ENCODE measurements at regions not wholly inside any gene's neighbourhood (a gene's known extent, or its start where the extent isn't known, plus 50 kb on each side); places are given as distances from the start of the nearest gene placed in this dataset.
"Not testable (repeated sequence)": the region's sequence is repeated elsewhere in the genome, so short reads cannot be mapped to it uniquely, and the experiment has no call there.

GRCh38 chr12:78571953-78572352, 292.6 kb upstream of the SYT1 start:
- H3K79me2 ChIP-seq (ENCODE audit: insufficient read depth, low read length), result no peaks in the 10 kb centered on the region
- no peak overlapping the region for H2AFZ ChIP-seq (ENCODE audit: low read length)
- H3K9me3 ChIP-seq (ENCODE audit: insufficient read depth, low read depth, low read length), result no peaks in the 10 kb centered on the region
- H3K4me1 ChIP-seq (ENCODE audit: insufficient read depth, low read length, poor library complexity, severe bottlenecking), result no peaks in the 10 kb centered on the region
- H3F3A ChIP-seq (ENCODE audit: low read depth), result no peaks in the 10 kb centered on the region
- no peaks in the 10 kb centered on the region for H3K9me2 ChIP-seq (replicated peaks; ENCODE audit: low read depth, low read length)
- H4K20me1 ChIP-seq (ENCODE audit: insufficient read depth, low read length, poor library complexity, severe bottlenecking), result no peaks in the 10 kb centered on the region
- H3K36me3 ChIP-seq (ENCODE audit: insufficient read depth, low read length), result no peaks in the 10 kb centered on the region
- H3K27me3 ChIP-seq (ENCODE audit: insufficient read depth, low read length, poor library complexity, severe bottlenecking), result no peaks in the 10 kb centered on the region
- H3K9ac ChIP-seq (ENCODE audit: low read depth, low read length, poor library complexity, severe bottlenecking), result no peak overlapping the region
- no peak overlapping the region for H3K4me2 ChIP-seq (ENCODE audit: low read depth, low read length, poor library complexity, severe bottlenecking)
- no peak overlapping the region for H3K4me3 ChIP-seq (ENCODE audit: low read length, poor library complexity, severe bottlenecking)
- TF ChIP-seq CTCF (conservative IDR thresholded peaks at IDR 0.05; ENCODE audit: low read length) (no peak), EZH2phosphoT487 (IDR thresholded peaks at IDR 0.05; ENCODE audit: borderline replicate concordance) (no peak)

DNA sequence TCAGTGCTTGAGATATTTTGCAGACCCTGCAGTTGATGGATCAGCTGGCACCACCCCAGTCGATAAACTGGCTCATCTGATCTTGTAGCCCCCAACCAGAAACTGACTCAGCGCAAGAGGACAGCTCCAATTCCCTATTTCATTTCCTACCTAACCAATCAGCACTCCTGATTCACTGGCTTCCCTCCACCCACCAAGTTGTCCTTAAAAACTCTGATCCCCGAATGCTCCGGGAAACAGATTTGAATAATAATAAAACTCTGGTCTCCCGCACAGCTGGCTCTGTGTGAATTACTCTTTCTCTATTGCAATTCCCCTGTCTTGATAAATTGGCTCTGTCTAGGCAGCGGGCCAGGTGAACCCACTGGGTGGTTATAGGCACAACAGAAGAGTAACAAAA, 289.4 kb upstream of the SYT1 start:
- H3K4me2 ChIP-seq (ENCODE audit: low read depth, low read length, poor library complexity, severe bottlenecking); H3K9ac ChIP-seq (ENCODE audit: low read depth, low read length, poor library complexity, severe bottlenecking); H2AFZ ChIP-seq (ENCODE audit: low read length); H3K27me3 ChIP-seq (ENCODE audit: insufficient read depth, low read length, poor library complexity, severe bottlenecking); H4K20me1 ChIP-seq (ENCODE audit: insufficient read depth, low read length, poor library complexity, severe bottlenecking); H3K4me3 ChIP-seq (ENCODE audit: low read length, poor library complexity, severe bottlenecking); H3K79me2 ChIP-seq (ENCODE audit: insufficient read depth, low read length); H3K4me1 ChIP-seq (ENCODE audit: insufficient read depth, low read length, poor library complexity, severe bottlenecking); H3K36me3 ChIP-seq (ENCODE audit: insufficient read depth, low read length); H3F3A ChIP-seq (ENCODE audit: low read depth); H3K9me3 ChIP-seq (ENCODE audit: insufficient read depth, low read depth, low read length); H3K9me2 ChIP-seq (replicated peaks; ENCODE audit: low read depth, low read length): not testable (repeated sequence)

GRCh38 chr12:78579846-78580245, 284.7 kb upstream of the SYT1 start:
- Histone ChIP-seq H3K9me2 (replicated peaks; ENCODE audit: low read depth, low read length) (no peaks in the 10 kb centered on the region), H3F3A (ENCODE audit: low read depth) (no peaks in the 10 kb centered on the region), H3K9me3 (ENCODE audit: insufficient read depth, low read depth, low read length) (no peaks in the 10 kb centered on the region), H2AFZ (ENCODE audit: low read length) (no peak overlapping the region), H3K4me2 (ENCODE audit: low read depth, low read length, poor library complexity, severe bottlenecking) (no peak overlapping the region), H4K20me1 (ENCODE audit: insufficient read depth, low read length, poor library complexity, severe bottlenecking) (no peaks in the 10 kb centered on the region), H3K79me2 (ENCODE audit: insufficient read depth, low read length) (no peaks in the 10 kb centered on the region), H3K9ac (ENCODE audit: low read depth, low read length, poor library complexity, severe bottlenecking) (no peak overlapping the region), H3K4me3 (ENCODE audit: low read length, poor library complexity, severe bottlenecking) (no peak overlapping the region), H3K27me3 (ENCODE audit: insufficient read depth, low read length, poor library complexity, severe bottlenecking) (no peaks in the 10 kb centered on the region), H3K4me1 (ENCODE audit: insufficient read depth, low read length, poor library complexity, severe bottlenecking) (no peaks in the 10 kb centered on the region), H3K36me3 (ENCODE audit: insufficient read depth, low read length) (no peaks in the 10 kb centered on the region)
- TF ChIP-seq EZH2phosphoT487 (IDR thresholded peaks at IDR 0.05; ENCODE audit: borderline replicate concordance) (no peak), CTCF (conservative IDR thresholded peaks at IDR 0.05; ENCODE audit: low read length) (no peak)

- H3F3A ChIP-seq (ENCODE audit: low read depth), result no peaks in the 10 kb centered on the region
- no peak overlapping the region for H3K9ac ChIP-seq (ENCODE audit: low read depth, low read length, poor library complexity, severe bottlenecking)
- no peaks in the 10 kb centered on the region for H3K79me2 ChIP-seq (ENCODE audit: insufficient read depth, low read length)
- no peaks in the 10 kb centered on the region for H4K20me1 ChIP-seq (ENCODE audit: insufficient read depth, low read length, poor library complexity, severe bottlenecking)
- no peaks in the 10 kb centered on the region for H3K9me3 ChIP-seq (ENCODE audit: insufficient read depth, low read depth, low read length)
- no peak overlapping the region for H2AFZ ChIP-seq (ENCODE audit: low read length)
- H3K4me2 ChIP-seq (ENCODE audit: low read depth, low read length, poor library complexity, severe bottlenecking), result no peak overlapping the region
- H3K36me3 ChIP-seq (ENCODE audit: insufficient read depth, low read length), result no peaks in the 10 kb centered on the region
- TF ChIP-seq EZH2phosphoT487 (IDR thresholded peaks at IDR 0.05; ENCODE audit: borderline replicate concordance), result no peak
- TF ChIP-seq CTCF (conservative IDR thresholded peaks at IDR 0.05; ENCODE audit: low read length), result no peak
- H3K4me1 ChIP-seq (ENCODE audit: insufficient read depth, low read length, poor library complexity, severe bottlenecking), result no peaks in the 10 kb centered on the region
- no peaks in the 10 kb centered on the region for H3K27me3 ChIP-seq (ENCODE audit: insufficient read depth, low read length, poor library complexity, severe bottlenecking)
- H3K9me2 ChIP-seq (replicated peaks; ENCODE audit: low read depth, low read length), result no peaks in the 10 kb centered on the region
- no peak overlapping the region for H3K4me3 ChIP-seq (ENCODE audit: low read length, poor library complexity, severe bottlenecking)
Observed at GRCh38 chr12:78580296-78580695, 284.3 kb upstream of the SYT1 start.

Measured in Loucy (cell line).